Astrocyte (in vitro differentiated cells and primary cell): ENCODE measurements at regions not wholly inside any gene's neighbourhood (a gene's known extent, or its start where the extent isn't known, plus 50 kb on each side); places are given as distances from the start of the nearest gene placed in this dataset.
"Not testable (repeated sequence)": the region's sequence is repeated elsewhere in the genome, so short reads cannot be mapped to it uniquely, and the experiment has no call there.

Source experiments
- CTCF ChIP-seq: IDR thresholded peaks from 2 replicates; pipeline ENCODE4 v1.5.1; 2011; ENCODE audit warnings: low read depth, mild to moderate bottlenecking, inconsistent platforms, low read length, moderate library complexity; ENCODE audit not compliant: insufficient read depth
- EZH2 ChIP-seq: IDR thresholded peaks from 2 replicates; pipeline ENCODE4 v1.6.1; 2012; ENCODE audit warnings: mild to moderate bottlenecking, low read length, inconsistent platforms; ENCODE audit not compliant: insufficient read depth

GRCh38 chr1:90861421-90861820, 144.3 kb upstream of the BARHL2 start:
- TF ChIP-seq CTCF, EZH2: not testable (repeated sequence)
